ENCODE measurements at regions not wholly inside any gene's neighbourhood (a gene's known extent, or its start where the extent isn't known, plus 50 kb on each side); places are given as distances from the start of the nearest gene placed in this dataset.

GRCh38 chr12:93170928-93171327 lies 206.8 kb upstream of the NUDT4 start:
- DNase-seq (ENCODE audit: insufficient read length, low spot score) (no peak), FAIRE-seq (no peak)

GRCh38 chr12:93173178-93173957 lies 204.4 kb upstream of the NUDT4 start:
- FAIRE-seq, result no peak
- DNase-seq (ENCODE audit: insufficient read length, low spot score), result no peak

GRCh38 chr12:93174048-93174447 lies 203.7 kb upstream of the NUDT4 start:
- peak; percentile 43 for DNase-seq (ENCODE audit: insufficient read length, low spot score)
- no peak for FAIRE-seq

GRCh38 chr12:93174473-93174872 lies 203.3 kb upstream of the NUDT4 start:
- DNase-seq (ENCODE audit: insufficient read length, low spot score) (no peak), FAIRE-seq (no peak)

GRCh38 chr12:93176165-93176564 lies 201.6 kb upstream of the NUDT4 start:
- no peak for FAIRE-seq
- DNase-seq (ENCODE audit: insufficient read length, low spot score), result no peak

GRCh38 chr12:93176610-93177126 lies 201.1 kb upstream of the NUDT4 start:
- FAIRE-seq (no peak), DNase-seq (ENCODE audit: insufficient read length, low spot score) (no peak)

GRCh38 chr12:93177208-93178153 lies 200.2 kb upstream of the NUDT4 start:
- DNase-seq (ENCODE audit: insufficient read length, low spot score) (no peak), FAIRE-seq (no peak)

- DNase-seq (ENCODE audit: insufficient read length, low spot score), result no peak
- FAIRE-seq, result no peak
These were observed 199.4 kb upstream of the NUDT4 start for GRCh38 chr12:93178154-93178878.

GRCh38 chr12:93179792-93180191 lies 197.9 kb upstream of the NUDT4 start:
- DNase-seq (ENCODE audit: insufficient read length, low spot score), result no peak
- FAIRE-seq, result no peak

GRCh38 chr12:93180566-93180965 lies 197.2 kb upstream of the NUDT4 start:
- DNase-seq (ENCODE audit: insufficient read length, low spot score), result no peak

GRCh38 chr12:93181409-93181965 lies 196.2 kb upstream of the NUDT4 start:
- no peak for FAIRE-seq
- no peak for DNase-seq (ENCODE audit: insufficient read length, low spot score)

More at GRCh38 chr12:93180566-93180965, 197.2 kb upstream of the NUDT4 start:
- FAIRE-seq, result no peak

- FAIRE-seq (no peak), DNase-seq (ENCODE audit: insufficient read length, low spot score) (no peak)
These were observed 193.6 kb upstream of the NUDT4 start for GRCh38 chr12:93183940-93184671.

GRCh38 chr12:93184672-93185368 lies 192.9 kb upstream of the NUDT4 start:
- no peak for DNase-seq (ENCODE audit: insufficient read length, low spot score)
- no peak for FAIRE-seq

GRCh38 chr12:93185369-93185741 lies 192.4 kb upstream of the NUDT4 start:
- no peak for FAIRE-seq

GRCh38 chr12:93186131-93186530 lies 191.6 kb upstream of the NUDT4 start:
- DNase-seq (ENCODE audit: insufficient read length, low spot score) (no peak), FAIRE-seq (no peak)

More at GRCh38 chr12:93185369-93185741, 192.4 kb upstream of the NUDT4 start:
- no peak for DNase-seq (ENCODE audit: insufficient read length, low spot score)

GRCh38 chr12:93186621-93187020 lies 191.1 kb upstream of the NUDT4 start:
- no peak for FAIRE-seq
- no peak for DNase-seq (ENCODE audit: insufficient read length, low spot score)

GRCh38 chr12:93191423-93191822 lies 186.3 kb upstream of the NUDT4 start:
- FAIRE-seq, result no peak
- DNase-seq (ENCODE audit: insufficient read length, low spot score), result no peak

GRCh38 chr12:93191956-93192355 lies 185.8 kb upstream of the NUDT4 start:
- FAIRE-seq (no peak), DNase-seq (ENCODE audit: insufficient read length, low spot score) (no peak)

- no peak for FAIRE-seq
These were observed 184.8 kb upstream of the NUDT4 start for GRCh38 chr12:93192878-93193277.

More at GRCh38 chr12:93192878-93193277, 184.8 kb upstream of the NUDT4 start:
- DNase-seq (ENCODE audit: insufficient read length, low spot score), result no peak
